BJ (cell line): ENCODE measurements at regions not wholly inside any gene's neighbourhood (a gene's known extent, or its start where the extent isn't known, plus 50 kb on each side); places are given as distances from the start of the nearest gene placed in this dataset.

Experiments
- CTCF ChIA-PET: fragments of 350-600 bp; formaldehyde crosslinking; extraction: SDS; loops from one replicate; lab custom pipeline; 2021; ENCODE audit warnings: antibody characterized with exemption, inconsistent platforms; lab: Yijun Ruan, JAX
- POLR2A ChIA-PET: fragments of 300-600 bp; sonication (Branson Sonifier 250); formaldehyde crosslinking; extraction: SDS; loops from one replicate; lab custom pipeline; 2021; ENCODE audit warnings: antibody characterized with exemption; lab: Charles Lee
- DNase-seq: peaks from one replicate; pipeline ENCODE4 v3.0.0-alpha.2; 2011; ENCODE audit warnings: low read depth
- H3K27me3 ChIP-seq: 2 replicates; pipeline ENCODE4 v1.6.0; 2011; ENCODE audit warnings: low read length; ENCODE audit not compliant: control insufficient read depth, insufficient read depth
- H3K36me3 ChIP-seq: 2 replicates; pipeline ENCODE4 v1.5.1; 2011; ENCODE audit warnings: low read length; ENCODE audit not compliant: control insufficient read depth, insufficient read depth
- H3K4me3 ChIP-seq: 2 replicates; pipeline ENCODE4 v1.5.1; 2011; ENCODE audit warnings: low read depth, mild to moderate bottlenecking, control low read depth, low read length
- CTCF ChIP-seq: IDR thresholded peaks from 2 replicates; pipeline ENCODE4 v1.5.1; 2011; ENCODE audit warnings: low read depth, mild to moderate bottlenecking, control low read depth, inconsistent platforms, low read length, moderate library complexity; ENCODE audit not compliant: insufficient read depth

DNA sequence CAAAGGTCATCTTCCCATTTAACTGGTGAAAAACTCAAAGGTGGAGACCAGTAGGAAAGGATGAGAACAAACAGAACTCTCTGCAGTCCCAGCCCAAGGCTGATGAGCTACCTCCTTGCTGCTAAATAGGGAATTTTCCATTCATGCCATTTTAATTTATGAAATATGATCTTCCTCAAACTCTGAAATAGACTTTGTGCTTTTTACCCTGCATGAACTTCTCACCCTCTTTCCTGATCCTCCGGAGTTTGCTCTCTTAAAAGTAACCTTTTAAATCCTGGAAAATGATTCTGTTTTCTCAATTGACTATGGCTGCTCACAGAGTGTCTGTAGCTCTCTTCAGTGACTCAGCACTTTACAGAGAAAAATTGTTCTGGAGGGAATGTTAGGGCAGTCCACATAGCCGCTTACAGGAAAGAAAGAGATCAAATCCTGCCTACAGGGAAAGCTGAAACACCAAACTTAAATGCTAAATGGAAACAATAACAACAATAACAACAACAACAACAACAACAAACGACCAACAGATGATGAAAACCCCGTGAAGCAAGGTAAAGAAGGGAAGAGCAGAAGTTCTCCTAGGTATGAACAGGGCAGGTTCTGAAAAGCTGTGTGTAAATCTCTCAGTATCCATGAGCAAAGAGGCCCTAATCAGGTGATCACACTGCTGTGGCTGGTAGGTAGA, 79.8 kb upstream of the SESTD1 start:
- no peak for TF ChIP-seq CTCF
- H3K36me3 ChIP-seq = no peaks in the 10 kb centered on the region
- no peak overlapping the region for H3K4me3 ChIP-seq
- ChIA-PET CTCF (interaction anchor here (0.6 kb wide), 1 partner anchor 221 kb away, joined by 3 read pairs; no protein-coding TSS in a partner anchor), POLR2A (no interaction called here)
- no peak for DNase-seq
- H3K27me3 ChIP-seq = no peaks in the 10 kb centered on the region

GRCh38 chr2:179343945-179344279, 79.3 kb upstream of the SESTD1 start:
- Histone ChIP-seq H3K36me3 (no peaks in the 10 kb centered on the region), H3K4me3 (no peak overlapping the region), H3K27me3 (no peaks in the 10 kb centered on the region)
- ChIA-PET POLR2A (no interaction called here), CTCF (no interaction called here)
- no peak for DNase-seq
- TF ChIP-seq CTCF = no peak

DNA sequence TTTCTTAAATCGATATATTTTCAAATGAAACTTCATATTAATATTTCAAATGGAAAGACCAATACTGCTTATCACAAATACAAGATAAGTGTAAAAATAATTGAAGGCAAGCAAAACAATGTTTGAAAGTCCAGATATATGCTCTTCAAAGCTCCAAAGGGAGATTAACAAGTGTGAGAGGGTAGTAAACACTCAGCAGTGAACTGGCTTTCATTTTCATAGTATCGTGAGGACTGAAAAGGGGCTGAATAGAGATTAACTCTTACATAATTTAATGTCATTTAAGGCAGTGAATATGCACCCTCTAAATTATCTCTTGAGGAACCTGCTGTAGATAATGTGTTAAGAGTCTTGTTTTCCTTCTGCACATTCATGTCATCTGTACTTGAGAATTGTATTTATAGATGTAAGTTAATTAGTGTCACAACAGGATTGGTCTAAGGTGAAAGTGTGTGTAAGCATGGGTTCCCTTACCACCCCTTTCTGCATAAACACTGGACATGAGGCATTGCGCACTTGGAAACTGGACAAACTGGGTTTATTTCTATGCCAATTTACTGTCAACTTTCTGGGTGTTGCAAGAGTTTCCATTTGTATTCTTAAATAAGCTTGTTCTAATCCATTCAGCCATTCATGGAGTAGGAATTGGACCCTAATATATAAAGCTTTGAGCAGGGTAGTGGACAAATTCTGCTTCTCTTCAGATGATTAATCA, 76.7 kb upstream of the SESTD1 start:
- H3K36me3 ChIP-seq = no peaks in the 10 kb centered on the region
- H3K4me3 ChIP-seq = no peak overlapping the region
- DNase-seq = no peak
- ChIA-PET CTCF (interaction anchor here (2.2 kb wide), 1 partner anchor 13 kb away, joined by 5 read pairs; no protein-coding TSS in a partner anchor), POLR2A (no interaction called here)
- TF ChIP-seq CTCF = no peak
- H3K27me3 ChIP-seq = no peaks in the 10 kb centered on the region

- H3K27me3 ChIP-seq = no peaks in the 10 kb centered on the region
- no peak overlapping the region for H3K4me3 ChIP-seq
- no peak for DNase-seq
- ChIA-PET CTCF (interaction anchor here (0.7 kb wide), 1 partner anchor 122 kb away, joined by 4 read pairs; no protein-coding TSS in a partner anchor), POLR2A (no interaction called here)
- H3K36me3 ChIP-seq = no peaks in the 10 kb centered on the region
- TF ChIP-seq CTCF = peak; percentile 28; the same call in 1 of the 2 replicates
Measured at GRCh38 chr2:179340678-179341077, 76.0 kb upstream of the SESTD1 start.

DNA sequence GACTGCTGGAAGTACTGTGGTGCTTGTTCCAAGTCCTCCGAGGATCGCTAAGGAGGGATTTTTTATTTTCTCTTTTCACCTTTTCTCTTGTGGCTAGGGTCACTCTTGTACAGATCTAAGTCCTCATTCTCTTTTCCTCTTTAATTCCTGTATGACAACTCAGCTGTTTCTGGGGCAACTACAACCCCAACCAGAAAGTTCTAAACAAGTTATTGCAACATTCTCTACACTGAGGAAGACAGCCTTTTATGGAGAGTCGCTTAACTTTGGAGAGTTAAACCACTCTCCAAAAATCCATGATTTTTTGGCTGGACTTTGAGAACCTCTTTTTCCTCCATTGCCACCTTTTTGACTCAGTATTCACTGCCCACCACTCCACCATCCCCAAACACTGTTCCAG, 74.0 kb upstream of the SESTD1 start:
- POLR2A ChIA-PET = no interaction called here

More for the DNA sequence above, 74.0 kb upstream of the SESTD1 start:
- H3K4me3 ChIP-seq = no peak overlapping the region
- CTCF ChIA-PET = no interaction called here
- H3K36me3 ChIP-seq = no peaks in the 10 kb centered on the region
- DNase-seq = no peak
- H3K27me3 ChIP-seq = no peaks in the 10 kb centered on the region
- no peak for TF ChIP-seq CTCF
